HG02870 (cell line): ENCODE measurements at regions not wholly inside any gene's neighbourhood (a gene's known extent, or its start where the extent isn't known, plus 50 kb on each side); places are given as distances from the start of the nearest gene placed in this dataset.

Source experiments
- ATAC-seq: cut with Tn5 transposase; IDR thresholded peaks from one replicate; pipeline ENCODE4 v1.9.1; 2021; ENCODE audit warnings: mild to moderate bottlenecking, moderate library complexity; ENCODE audit not compliant: unreplicated experiment

DNA sequence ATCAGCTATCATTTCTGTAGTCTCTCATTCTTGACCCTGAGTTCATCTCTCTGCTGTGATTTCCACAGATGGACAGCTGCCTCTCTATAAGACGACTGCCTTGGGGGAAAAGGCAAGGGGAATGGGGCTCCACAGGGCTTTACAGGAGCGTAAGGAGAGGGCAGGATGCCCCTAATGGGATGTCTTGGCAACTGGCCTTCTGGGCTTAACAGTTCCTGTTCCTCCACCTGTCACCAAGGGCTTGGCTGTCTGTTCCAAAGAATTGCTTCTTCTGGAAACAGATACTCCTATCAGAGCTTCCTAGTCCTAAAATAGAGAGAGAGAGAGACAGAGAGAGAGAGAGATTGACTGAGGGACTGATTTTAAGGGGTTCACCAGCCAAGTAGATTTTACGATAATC, 181.9 kb downstream of the TMEM200A start:
- ATAC-seq: no peak

GRCh38 chr6:130557481-130558112, 191.8 kb downstream of the TMEM200A start:
- peak; percentile 80 for ATAC-seq

DNA sequence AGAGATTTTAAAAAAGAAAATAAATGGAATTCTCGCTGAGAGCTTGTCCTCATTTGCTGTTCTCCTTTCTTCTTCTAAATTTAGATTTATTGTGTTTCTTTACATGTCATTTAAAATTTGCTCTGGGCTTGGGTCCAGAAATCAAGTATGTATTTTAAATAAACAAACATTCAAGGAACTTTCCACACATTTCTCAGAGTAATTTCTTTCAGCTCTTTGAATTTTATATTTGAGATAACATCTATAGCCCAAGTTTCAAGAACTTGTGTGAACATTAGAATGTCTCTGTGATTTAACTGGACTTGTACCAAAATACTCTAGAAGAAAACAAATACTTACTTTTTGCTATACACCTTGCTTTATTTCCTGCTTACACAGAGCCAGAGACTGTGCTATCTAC, 192.3 kb downstream of the TMEM200A start:
- ATAC-seq: no peak

- ATAC-seq: no peak
Observed at GRCh38 chr6:130559166-130559565, 193.3 kb downstream of the TMEM200A start.

DNA sequence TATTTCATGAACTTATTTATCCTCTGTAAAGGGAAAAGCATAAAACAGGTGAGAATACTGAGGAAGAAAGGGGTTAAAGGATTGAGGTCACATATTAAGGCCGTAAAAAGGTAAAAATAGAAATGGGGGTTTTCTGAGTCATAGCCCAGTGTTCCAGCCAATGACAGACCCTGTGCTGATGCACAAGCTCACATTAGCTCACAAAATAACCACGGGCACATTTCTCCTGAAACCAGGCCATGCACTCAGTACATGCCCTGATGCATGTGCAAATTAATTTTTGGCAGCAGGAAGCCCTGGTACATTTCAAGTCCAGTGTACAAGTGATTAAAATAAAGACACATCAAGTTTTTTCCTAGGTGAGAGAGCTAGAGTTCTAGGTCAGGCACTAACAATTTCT, 194.4 kb downstream of the TMEM200A start:
- ATAC-seq: no peak

GRCh38 chr6:130561159-130561558, 195.3 kb downstream of the TMEM200A start:
- peak; percentile 54 for ATAC-seq

- no peak for ATAC-seq
Observed at GRCh38 chr6:130565696-130566095, 199.9 kb downstream of the TMEM200A start.

DNA sequence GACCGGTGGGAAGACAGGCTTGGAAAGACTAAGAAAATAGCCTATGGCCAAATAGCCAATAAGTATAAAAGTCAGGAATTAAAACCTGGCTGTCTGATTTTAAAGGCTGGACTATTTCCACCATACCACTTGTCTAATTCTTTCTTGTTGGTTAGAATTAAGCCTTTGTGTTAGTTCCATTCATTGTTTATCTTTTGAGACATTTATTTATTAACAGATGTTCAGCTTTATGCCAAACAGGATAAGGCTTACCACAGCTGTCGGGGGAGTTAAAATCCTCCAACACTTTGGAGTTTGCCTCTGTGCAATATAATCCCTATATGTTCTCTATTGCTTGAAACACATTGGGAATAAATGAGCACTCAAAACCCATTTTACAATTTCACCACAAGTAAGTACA, 208.3 kb downstream of the TMEM200A start:
- ATAC-seq: no peak

DNA sequence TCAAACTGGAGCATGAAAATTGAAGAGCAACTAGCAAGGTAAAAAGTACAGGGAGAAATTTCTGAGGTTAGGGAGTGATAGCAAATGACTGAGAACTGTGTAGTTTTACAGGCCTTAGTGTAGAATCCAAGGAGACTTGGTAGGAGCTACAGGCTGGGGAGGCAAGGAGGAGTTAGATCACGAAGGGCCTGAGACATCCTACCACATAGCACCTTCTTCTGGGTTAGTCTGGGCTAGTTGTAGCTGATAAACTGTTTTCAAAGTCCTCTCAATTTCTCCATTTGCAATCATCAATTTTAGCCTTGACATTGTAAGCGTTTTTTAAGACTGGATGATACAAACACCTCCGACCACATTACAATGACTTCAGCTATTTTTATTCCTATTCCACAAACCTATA, 209.7 kb downstream of the TMEM200A start:
- no peak for ATAC-seq

DNA sequence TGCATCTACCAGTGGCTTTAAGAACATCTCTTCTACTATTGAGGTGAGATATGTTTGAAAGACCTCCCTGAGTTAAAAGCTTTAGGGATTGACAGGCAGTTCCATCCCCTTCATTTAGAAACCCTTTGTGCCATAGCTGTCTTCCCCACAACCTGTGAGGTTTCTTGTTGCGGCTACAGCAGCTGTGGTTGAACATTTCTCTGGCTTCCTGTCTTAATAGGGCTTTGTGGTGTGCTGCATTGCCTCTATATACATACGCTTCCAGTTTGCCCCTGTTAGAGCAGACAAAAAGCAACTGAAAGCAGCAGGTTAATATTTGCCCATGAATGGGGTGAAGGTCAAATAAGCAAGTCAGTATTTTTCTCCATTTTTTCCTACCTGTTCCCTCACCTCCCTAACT, 210.2 kb downstream of the TMEM200A start:
- peak; percentile 97 for ATAC-seq

DNA sequence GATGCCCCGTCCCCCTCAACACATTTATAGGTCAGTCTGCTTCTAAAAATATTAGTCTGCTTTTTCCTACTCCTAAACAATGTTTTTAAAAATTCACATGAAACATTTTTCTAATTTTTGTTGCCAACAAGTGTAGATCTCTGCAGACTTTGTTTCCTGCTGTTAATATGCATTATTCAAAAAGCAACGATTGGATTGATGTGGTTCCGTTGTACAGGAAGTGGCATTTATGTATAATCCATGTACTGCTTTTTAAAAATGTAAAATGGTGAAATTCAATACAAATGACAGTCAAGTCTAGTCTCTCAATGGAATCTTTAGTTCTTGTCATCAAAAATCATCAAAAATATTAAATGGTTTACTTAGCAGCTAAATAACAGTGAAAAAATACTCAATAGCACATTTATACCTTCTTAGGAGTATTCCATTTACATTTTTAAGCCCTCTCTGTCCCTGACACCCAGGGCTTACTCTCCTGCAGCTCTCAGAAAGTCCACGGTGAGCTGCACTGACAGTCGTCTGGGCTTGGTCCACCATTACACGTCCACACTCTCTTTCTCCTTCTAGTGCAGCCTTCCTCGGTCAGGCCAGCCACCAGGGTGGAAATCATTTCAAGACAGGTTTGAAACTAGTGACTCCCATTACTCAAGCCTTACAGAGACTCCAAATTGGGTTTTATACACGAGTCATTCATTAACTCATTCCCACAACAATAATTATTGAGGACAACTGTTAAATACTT, 211.5 kb downstream of the TMEM200A start:
- ATAC-seq: no peak

DNA sequence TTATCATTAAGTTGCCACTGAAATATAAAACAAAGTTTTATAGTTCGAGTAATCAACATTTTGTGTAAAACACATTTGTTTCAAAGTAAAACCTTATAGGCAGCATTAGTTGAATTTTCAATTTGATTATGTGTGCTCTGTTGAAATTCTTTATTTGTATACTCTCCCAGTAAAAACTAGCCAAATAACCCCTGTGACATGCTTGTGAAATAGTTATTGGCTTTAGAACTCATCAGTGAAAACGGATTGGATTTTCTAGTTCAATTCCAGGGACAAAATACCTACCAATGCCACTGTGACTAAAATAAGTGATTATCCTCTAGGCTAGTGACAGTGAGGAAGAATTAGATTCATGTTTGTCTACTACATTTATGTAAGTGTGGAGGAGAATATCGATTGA, 212.9 kb downstream of the TMEM200A start:
- ATAC-seq: no peak

DNA sequence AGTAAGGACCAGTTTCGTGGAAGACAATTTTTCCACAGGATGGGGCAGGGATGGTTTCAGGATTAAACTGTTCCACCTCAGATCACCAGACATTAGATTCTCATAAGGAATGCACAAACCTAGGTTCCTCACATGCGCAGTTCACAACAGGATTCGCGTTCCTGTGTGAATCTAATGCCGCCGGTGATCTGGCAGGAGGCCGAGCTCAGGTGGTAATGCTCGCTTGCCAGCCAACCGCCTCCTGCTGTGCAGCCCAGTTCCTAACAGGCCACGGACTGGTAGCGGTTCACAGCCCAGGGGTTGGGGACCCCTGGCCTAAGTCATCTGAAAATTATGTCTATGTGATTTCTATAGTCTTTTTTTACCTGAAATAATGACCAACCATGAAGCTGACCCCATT, 217.5 kb downstream of the TMEM200A start:
- no peak for ATAC-seq

GRCh38 chr6:130585587-130585986, 219.8 kb downstream of the TMEM200A start:
- ATAC-seq: no peak

DNA sequence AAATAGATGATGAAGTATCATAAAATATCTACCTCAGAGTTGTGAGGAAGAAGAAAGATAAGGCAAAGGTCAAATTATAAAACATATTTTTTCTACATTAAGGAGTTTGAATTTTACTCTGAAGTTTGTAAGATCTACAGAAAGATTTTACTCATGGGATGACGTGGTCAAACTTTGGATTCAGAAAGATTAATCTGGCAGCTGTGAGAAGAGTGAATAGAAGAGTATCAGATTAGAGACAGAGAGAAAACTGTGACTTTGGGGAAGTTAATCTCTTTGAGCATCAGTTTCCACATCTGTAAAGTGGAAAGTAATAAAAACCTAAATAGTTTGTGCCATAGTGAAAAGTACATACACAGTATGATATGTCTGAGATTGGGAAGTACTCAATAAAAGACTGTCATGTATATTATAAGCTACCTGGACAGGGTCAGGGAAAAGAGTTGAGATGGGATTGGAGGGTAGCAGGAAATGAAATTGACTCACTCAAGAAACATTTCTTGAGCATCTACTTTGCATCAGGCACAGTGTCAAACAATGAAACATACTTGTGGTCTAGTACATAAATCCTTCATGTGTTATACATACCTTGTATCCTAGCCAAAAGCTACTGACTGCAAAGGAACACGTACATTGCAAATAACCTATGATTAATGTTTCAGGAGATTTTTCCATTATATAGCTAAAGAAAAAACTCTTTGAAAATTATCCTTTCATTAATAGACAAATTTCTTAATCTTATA, 222.1 kb downstream of the TMEM200A start:
- ATAC-seq: no peak

- ATAC-seq: no peak
Observed at GRCh38 chr6:130593200-130593599, 227.4 kb downstream of the TMEM200A start.

GRCh38 chr6:130593948-130594347, 228.1 kb downstream of the TMEM200A start:
- ATAC-seq: no peak

GRCh38 chr6:130598021-130598989, 228.9 kb upstream of the SMLR1 start:
- ATAC-seq: no peak

DNA sequence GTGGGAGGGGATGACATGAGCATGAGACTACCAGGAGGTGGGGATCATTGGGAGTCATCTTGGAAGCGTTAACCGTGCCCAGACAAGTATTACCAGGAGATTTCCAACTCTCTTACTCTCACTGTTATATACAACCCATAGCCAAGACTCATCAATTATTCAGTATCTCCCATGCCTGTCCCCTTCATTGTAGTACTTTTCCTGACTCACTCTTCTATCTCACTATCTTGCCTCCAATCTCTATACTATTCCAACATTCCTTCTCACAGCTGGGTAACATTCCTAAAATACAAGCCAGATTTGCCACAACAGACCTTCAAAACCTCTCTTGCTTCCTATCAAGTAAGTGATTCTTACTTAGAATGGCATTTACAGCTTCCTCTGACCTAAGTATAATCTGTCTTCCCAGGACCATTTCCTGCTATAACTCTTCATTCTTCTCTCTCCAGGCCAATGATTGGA, 226.3 kb upstream of the SMLR1 start:
- no peak for ATAC-seq

DNA sequence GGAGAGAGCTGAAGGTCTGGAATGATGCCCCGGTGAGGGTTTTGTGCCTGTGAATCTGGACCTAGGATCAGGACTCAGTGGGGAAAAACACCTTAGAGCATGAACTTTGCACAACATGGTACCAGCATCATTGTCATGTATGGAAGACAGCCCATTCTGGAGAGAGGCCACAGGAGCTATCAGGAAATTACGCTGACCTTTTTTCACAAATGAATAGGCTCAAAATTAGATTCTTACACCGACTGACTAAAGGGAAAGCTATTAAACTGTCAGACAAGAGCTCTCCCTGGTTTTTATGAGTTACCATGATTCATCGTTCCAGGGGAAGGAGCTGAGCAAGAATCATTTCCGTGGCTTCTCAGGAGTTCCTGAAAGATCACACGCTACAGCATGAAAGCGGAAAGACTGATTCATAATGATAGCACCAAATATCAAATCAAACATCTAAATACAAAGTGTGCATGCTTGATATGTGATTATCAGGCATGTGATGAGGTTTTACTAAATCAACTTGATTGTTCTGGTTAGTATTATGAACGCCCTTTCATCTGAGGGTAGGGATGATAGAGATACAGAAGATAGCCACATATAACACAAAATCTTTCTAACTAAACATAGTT, 224.9 kb upstream of the SMLR1 start:
- ATAC-seq: no peak
